Heart left ventricle (tissue), 13 donors: ENCODE measurements at regions not wholly inside any gene's neighbourhood (a gene's known extent, or its start where the extent isn't known, plus 50 kb on each side); places are given as distances from the start of the nearest gene placed in this dataset.

ENCODE experiments used
- POLR2A ChIP-seq, 2 donors: fragments of 450-650 bp; IDR thresholded peaks; one replicate each; pipeline ENCODE4 v1.6.1; 2017; ENCODE audit warnings: antibody characterized with exemption in 2 of 2, mild to moderate bottlenecking in 2 of 2, moderate library complexity in 2 of 2
- TF ChIP-seq, protein P1 (sequence below), 12 donors: fragments of 200-600 bp; sonication (generic) in 4 of 12; IDR thresholded peaks; one replicate each; pipeline versions ENCODE4 v1.5.0 to v1.8.0; 2018 to 2022; ENCODE audit warnings: antibody characterized with exemption in 12 of 12, mild to moderate bottlenecking in 5 of 12
- donor health status: ischemic (EF 13 %, LVEDD 7.1; RV severe dilation, severe dysfunction).
- donor health status: DM: no; HTN: yes; CAD: no.
- donor health status: DM: no; HTN: no; CAD: no.
- donor health status: ischemic (EF 25% LVEDD 6.9; RV normal size, moderate dysfunction).
- donor health status: ischemic (EF 25% LVEDD 5.7; RV mildly dilated, moderate dysfunction).
- donor health status: ischemic (EF 35%, LVEDD 5.7; RV mildly dilated, moderate dysfunction).
- donor health status: nonischemic (EF 11% LVEDD 7.7; RV severe dilation, severe dysfunction).
- donor health status: DM: yes; HTN: yes; CAD: no.
- donor health status: PGD.
- donor health status: ischemic (EF 29% LVEDD 5.4; RV normal size, mild dysfunction).
- donor health status: nonischemic (EF 23%, LVEDD 6.1; RV moderate dilation, normal function).

DNA sequence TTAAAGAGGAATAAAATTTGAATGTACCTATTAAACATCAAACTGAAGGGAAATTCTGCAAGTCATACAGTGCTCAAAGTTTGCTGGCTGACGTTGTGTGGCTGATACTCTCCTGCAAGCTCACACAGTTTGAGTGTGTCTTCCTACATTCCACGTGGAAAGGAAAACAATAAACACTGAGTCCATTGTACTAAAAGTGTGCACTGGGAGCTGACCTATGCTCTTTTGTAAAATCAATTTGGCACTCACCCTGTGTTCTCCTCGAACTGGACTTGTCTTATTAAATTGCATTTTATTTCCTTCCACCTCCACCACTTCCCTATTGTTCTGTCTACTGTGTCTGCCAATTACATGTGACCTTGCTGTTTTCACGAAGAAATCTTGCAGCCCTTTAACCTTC is 458.0 kb downstream of the CPS1 start:
- TF ChIP-seq, protein P1, sequence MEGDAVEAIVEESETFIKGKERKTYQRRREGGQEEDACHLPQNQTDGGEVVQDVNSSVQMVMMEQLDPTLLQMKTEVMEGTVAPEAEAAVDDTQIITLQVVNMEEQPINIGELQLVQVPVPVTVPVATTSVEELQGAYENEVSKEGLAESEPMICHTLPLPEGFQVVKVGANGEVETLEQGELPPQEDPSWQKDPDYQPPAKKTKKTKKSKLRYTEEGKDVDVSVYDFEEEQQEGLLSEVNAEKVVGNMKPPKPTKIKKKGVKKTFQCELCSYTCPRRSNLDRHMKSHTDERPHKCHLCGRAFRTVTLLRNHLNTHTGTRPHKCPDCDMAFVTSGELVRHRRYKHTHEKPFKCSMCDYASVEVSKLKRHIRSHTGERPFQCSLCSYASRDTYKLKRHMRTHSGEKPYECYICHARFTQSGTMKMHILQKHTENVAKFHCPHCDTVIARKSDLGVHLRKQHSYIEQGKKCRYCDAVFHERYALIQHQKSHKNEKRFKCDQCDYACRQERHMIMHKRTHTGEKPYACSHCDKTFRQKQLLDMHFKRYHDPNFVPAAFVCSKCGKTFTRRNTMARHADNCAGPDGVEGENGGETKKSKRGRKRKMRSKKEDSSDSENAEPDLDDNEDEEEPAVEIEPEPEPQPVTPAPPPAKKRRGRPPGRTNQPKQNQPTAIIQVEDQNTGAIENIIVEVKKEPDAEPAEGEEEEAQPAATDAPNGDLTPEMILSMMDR (IDR thresholded peaks at IDR 0.05) = no peak
- no peak for TF ChIP-seq POLR2A (IDR thresholded peaks at IDR 0.05)
